AG20443 (cell line): ENCODE measurements at regions not wholly inside any gene's neighbourhood (a gene's known extent, or its start where the extent isn't known, plus 50 kb on each side); places are given as distances from the start of the nearest gene placed in this dataset.
"Not testable (repeated sequence)": the region's sequence is repeated elsewhere in the genome, so short reads cannot be mapped to it uniquely, and the experiment has no call there.

Experiments
- DNase-seq: peaks from one replicate; pipeline ENCODE4 v3.0.0; 2012; ENCODE audit warnings: low spot score, mixed read lengths

GRCh38 chr14:62409169-62409568 lies 636.1 kb downstream of the KCNH5 start:
- DNase-seq = no peak

- DNase-seq = no peak
Observed at GRCh38 chr14:62409626-62410300, 635.5 kb downstream of the KCNH5 start.

DNA sequence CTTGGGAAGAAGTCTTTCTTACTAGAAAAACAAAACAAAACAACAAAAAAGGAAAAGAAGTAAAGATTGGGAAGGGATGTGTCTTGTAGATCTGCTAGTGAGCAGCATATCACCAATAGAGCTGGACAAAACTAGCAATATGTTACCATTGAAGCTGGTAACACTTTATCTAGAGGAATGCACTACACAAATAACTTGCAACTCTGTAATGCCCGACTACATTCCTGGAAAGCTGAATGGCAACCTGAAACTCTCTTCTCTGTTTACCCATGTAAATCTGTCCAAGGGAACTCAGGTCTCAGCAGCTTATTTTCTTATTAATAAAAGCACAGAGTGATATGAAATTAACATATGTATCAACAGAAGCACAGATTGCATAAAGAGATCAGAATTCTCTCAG lies 624.4 kb downstream of the KCNH5 start:
- no peak for DNase-seq

DNA sequence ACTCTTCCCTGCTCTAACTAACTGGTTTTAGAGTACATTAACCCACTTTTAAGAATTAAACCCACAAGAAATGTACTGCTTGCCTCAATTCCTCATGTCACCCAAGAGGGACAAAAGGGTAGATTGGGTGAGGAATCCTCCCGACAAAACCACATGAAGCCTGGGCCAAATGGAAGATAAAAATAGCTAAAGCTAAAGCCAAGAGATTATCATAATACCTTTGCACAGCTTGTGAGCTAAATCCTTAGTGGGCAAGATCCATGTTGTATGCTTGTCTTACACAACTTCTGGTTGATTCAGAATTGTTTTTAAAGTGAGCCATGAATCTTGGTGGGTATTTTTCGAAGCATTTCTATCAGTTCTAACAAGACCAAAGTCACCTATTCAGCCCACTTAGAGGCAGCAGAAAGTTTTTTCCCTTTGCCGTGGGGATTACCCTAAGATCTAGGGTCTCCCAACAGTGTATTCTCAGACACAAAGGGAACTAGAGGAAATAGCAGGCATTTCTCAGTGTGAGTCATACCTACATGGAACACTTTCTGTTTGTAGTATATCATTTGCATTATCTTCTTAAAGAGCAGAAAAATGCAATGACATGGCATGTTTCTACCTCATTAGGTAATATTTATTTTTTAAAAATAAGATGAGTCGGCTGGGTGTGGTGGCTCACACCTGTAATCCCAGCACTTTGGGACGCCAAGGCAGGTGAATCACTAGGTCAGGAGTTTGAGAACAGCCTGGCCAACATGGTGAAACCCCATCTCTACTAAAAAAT lies 616.6 kb downstream of the KCNH5 start:
- DNase-seq = no peak

DNA sequence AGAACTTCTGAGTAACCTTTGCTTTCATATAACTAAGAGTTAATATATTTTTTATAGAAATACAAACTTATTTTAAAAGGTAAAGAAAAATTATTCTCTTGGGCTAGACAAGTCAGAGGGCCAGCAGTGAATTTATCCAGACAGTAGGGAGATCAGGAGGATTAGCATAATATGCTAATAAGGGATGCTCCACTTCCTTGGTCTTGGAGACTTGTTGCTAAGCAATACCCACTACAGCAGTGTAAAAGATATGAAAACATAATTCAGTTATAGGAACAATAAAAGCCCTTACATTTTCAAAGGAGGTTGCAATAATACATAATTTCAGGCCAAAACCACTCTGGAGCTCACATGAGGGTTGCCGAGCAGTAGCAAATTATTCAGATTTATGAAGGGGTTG lies 615.6 kb downstream of the KCNH5 start:
- no peak for DNase-seq

DNA sequence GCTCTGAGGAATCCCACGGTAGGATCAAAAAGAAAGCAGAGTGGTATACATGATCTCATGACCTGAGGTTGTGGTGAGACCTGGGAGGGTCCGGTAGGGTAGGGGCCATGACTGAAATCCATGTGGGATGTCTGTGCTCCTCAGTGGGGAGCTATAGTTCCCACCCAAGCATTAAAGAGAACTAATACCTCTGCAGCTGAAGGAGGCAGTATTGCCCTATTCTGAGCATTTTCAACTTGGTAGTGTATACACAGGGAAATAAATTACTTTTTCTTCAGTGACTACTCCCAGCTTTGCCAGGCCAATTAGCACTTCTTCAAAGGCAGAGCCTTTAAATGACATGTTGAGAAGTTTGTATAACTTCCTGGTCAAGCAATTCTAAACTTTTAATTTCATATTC lies 613.8 kb downstream of the KCNH5 start:
- DNase-seq = no peak

DNA sequence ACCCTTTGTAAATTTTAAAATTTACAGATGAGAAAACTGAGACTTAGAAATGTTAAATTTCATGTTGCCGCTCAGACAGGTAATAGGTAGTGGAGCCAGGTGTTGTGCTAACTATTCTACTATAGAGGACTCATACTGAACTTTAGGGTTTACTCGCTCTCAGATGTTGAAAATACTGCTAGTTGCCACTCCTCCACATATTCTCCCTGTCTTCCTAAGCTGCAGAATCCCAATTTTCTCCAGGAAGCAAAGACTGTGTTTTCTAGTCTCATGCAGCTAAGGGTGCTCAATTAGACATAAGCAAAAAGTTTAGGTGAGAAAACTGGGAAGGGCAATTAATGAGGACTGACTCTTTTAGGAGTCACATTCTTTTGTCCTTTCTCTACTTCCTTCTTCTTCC lies 612.3 kb downstream of the KCNH5 start:
- DNase-seq = no peak

GRCh38 chr14:62436261-62436660 lies 609.0 kb downstream of the KCNH5 start:
- no peak for DNase-seq

GRCh38 chr14:62439210-62439609 lies 606.0 kb downstream of the KCNH5 start:
- DNase-seq = no peak

DNA sequence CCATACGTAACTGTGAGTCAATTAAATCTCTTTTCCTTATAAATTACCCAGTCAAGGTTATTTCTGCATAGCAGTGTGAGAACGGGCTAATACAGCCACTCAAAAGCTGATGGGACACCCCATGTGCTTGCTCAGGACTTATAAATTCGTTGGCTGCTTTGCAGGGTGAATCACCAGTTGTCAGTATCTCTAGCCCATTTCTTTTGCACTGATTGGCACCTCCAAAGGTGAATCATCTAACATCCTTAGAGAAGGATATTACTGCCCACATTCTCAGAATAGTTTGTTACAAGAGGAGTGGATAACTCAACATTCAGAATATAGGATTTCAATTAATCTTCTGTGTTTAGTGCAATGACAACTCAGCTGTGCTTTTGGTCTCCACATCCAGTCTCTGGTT lies 601.5 kb downstream of the KCNH5 start:
- no peak for DNase-seq

DNA sequence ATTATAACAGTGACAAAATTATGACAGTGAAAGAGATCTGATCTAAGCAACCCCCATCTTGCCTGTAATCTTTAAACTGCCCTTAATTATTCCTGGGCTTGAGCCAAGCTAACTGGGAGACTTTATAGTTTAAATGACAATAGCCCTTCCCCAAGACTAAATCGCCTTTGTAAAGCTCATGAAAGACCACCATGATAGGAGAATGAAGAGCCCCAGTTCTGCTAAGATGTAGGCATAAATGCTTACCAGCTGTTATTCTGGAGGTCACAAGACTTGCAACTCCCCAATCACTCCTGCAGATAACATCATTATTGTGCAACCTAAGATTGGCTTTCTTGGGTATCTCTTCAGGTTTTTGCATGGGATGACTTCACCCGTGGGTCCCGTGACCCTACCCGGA lies 599.7 kb downstream of the KCNH5 start:
- no peak for DNase-seq

DNA sequence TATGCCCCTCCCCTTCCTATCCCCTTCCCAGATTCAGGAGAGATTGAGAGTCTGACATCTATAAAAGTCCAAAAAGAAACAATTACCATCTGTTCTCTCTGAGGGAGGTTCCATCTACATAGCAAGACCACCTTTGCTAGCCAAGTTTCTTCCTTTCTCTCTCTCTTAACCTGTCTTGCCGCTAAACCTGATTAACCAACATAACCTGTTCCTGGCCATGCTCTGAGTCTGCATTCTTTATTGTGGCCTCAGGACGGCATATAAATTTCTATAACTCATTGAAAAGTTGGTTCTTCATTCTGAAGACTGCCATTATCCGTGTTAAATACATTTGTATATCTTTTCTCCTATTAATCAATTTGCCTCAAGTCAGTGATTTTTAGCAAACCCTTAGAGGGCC lies 594.0 kb downstream of the KCNH5 start:
- DNase-seq = no peak

DNA sequence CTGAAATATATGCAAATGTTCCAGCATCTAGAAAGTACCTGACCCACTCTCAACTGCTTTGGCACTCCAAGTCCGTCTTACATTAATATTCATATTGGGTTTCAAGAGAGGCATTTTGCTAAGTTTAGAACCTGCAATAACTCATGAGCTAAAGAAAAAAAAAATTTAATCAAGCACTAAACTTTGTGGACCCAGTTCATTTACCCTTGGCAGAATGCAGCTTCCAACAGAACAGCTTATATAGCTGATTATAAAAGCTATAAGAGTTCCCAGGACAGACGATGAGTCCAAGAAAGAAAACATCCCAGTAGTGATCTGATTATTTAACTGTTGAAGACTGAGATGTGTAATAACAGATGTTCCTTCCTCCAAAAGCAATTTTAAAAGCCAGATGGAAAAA lies 592.0 kb downstream of the KCNH5 start:
- DNase-seq = no peak

DNA sequence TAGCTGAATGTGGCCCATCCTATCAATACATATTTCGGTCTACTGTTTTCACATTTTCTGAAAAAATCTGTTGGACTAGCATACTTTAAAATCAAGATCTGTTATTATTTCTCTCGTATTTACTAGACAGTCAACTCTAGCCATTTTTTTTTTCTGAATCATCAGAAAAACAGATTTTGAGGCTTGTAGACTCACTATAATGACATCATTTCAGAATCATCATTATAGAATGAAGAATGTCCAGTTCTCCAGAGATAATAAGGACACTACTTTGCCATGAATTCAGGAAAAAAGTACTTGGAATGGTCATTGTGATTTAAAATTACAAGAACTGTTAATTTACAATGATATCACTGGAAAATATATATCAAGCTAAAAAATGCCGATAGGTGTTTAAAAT lies 589.8 kb downstream of the KCNH5 start:
- no peak for DNase-seq

DNA sequence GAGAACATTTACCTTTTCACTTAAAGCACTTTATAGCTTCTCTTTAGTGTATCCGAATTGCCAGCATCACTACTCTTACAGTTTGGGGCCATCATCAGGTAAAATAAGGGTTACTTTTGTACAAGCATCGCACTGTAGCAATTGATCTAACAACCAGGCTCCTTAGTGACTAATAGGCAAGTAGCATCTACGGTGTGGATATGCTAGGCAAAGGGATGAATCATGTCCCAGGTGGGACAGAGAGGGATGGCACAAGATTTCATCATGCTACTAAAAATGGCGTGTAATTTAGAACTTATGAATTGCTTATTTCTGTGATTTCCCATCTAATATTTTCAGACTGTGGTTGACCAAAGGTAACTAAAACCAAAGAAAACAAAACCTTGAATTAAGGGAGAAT lies 582.3 kb downstream of the KCNH5 start:
- no peak for DNase-seq

DNA sequence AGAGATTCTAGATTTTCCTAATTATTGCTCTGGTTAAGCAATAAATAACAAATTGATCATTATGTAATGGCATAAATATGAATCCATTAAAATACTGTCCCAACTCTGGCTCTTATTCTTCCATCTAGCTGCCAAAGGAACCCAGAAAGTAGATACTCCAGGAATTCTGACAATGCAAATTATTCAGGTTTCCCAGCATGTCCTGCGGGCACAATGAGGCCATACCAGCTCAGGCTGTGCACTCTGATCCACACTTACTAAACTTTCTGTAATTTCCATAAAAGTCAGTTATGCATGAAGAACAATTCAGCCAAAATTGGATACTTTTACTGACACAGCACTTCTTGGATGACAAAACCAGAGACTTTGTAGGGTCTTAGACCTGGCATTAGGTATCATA lies 576.3 kb downstream of the KCNH5 start:
- no peak for DNase-seq

DNA sequence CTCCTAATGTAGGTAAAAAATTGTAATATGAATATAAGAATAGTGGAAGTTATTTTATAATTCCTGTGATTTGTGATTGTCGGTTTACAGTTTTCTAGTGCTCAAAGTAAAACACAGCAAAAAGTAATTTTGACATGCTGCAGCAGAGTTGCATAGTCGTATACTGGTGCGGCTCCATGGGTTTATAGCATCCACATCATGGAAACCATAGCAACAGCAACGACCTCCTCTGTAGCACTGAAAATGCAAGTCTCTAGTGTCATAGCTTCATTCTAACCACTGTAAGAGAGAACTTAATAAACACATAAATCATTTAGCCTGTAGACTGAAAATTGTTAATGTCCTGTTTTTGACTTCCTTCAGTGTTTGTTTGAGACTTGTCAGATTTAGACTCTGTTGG lies 574.3 kb downstream of the KCNH5 start:
- no peak for DNase-seq

- no peak for DNase-seq
Observed at GRCh38 chr14:62491146-62491545, 554.1 kb downstream of the KCNH5 start.

GRCh38 chr14:62497708-62498107 lies 547.5 kb downstream of the KCNH5 start:
- DNase-seq = no peak

GRCh38 chr14:62501021-62501750 lies 544.1 kb downstream of the KCNH5 start:
- no peak for DNase-seq

- no peak for DNase-seq
Observed at GRCh38 chr14:62505045-62505444, 540.2 kb downstream of the KCNH5 start.

DNA sequence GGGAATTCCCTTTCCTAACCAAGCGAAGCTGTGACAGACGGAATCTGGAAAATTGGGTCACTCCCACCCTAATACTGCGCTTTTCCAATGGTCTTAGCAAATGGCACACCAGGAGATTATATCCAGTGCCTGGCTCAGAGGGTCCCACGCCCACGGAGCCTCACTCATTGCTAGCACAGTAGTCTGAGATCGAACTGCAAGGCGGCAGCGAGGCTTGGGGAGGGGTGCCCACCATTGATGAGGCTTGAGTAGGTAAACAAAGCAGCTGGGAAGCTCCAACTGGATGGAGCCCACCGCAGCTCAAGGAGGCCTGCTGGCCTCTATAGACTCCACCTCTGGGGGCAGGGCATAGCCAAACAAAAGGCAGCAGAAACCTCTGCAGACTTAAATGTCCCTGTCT lies 523.9 kb downstream of the KCNH5 start:
- DNase-seq = not testable (repeated sequence)

- DNase-seq = no peak
Observed at GRCh38 chr14:62528296-62528695, 517.0 kb downstream of the KCNH5 start.
